ENCODE measurements at regions not wholly inside any gene's neighbourhood (a gene's known extent, or its start where the extent isn't known, plus 50 kb on each side); places are given as distances from the start of the nearest gene placed in this dataset.

- TF ChIP-seq, protein P1, sequence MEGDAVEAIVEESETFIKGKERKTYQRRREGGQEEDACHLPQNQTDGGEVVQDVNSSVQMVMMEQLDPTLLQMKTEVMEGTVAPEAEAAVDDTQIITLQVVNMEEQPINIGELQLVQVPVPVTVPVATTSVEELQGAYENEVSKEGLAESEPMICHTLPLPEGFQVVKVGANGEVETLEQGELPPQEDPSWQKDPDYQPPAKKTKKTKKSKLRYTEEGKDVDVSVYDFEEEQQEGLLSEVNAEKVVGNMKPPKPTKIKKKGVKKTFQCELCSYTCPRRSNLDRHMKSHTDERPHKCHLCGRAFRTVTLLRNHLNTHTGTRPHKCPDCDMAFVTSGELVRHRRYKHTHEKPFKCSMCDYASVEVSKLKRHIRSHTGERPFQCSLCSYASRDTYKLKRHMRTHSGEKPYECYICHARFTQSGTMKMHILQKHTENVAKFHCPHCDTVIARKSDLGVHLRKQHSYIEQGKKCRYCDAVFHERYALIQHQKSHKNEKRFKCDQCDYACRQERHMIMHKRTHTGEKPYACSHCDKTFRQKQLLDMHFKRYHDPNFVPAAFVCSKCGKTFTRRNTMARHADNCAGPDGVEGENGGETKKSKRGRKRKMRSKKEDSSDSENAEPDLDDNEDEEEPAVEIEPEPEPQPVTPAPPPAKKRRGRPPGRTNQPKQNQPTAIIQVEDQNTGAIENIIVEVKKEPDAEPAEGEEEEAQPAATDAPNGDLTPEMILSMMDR (IDR thresholded peaks at IDR 0.05; ENCODE audit: low read depth, low read length, poor library complexity, severe bottlenecking): no peak
- no peak for TF ChIP-seq EZH2phosphoT487 (IDR thresholded peaks at IDR 0.05; ENCODE audit: borderline replicate concordance, low read length)
Observed at GRCh38 chr9:82677086-82677485, 385.9 kb downstream of the RASEF start.

Measured in DOHH2 (cell line).